HG03135 (cell line): ENCODE measurements at regions not wholly inside any gene's neighbourhood (a gene's known extent, or its start where the extent isn't known, plus 50 kb on each side); places are given as distances from the start of the nearest gene placed in this dataset.
"Not testable (repeated sequence)": the region's sequence is repeated elsewhere in the genome, so short reads cannot be mapped to it uniquely, and the experiment has no call there.

Source experiments
- ATAC-seq: cut with Tn5 transposase; IDR thresholded peaks from one replicate; pipeline ENCODE4 v1.9.1; 2021; ENCODE audit warnings: mild to moderate bottlenecking, moderate library complexity; ENCODE audit not compliant: unreplicated experiment

GRCh38 chr18:10240973-10241372 is 213.5 kb upstream of the APCDD1 start:
- ATAC-seq = no peak

GRCh38 chr18:10241579-10241978 is 212.9 kb upstream of the APCDD1 start:
- no peak for ATAC-seq

- no peak for ATAC-seq
Measured at GRCh38 chr18:10242936-10243680, 211.3 kb upstream of the APCDD1 start.

- no peak for ATAC-seq
Measured at GRCh38 chr18:10244341-10244740, 210.1 kb upstream of the APCDD1 start.

GRCh38 chr18:10245031-10245845 is 209.2 kb upstream of the APCDD1 start:
- ATAC-seq = no peak

GRCh38 chr18:10245846-10246175 is 208.6 kb upstream of the APCDD1 start:
- ATAC-seq = no peak

- no peak for ATAC-seq
Measured at GRCh38 chr18:10247021-10247741, 207.3 kb upstream of the APCDD1 start.

GRCh38 chr18:10247742-10248082 is 206.7 kb upstream of the APCDD1 start:
- no peak for ATAC-seq

GRCh38 chr18:10248738-10249137 is 205.7 kb upstream of the APCDD1 start:
- ATAC-seq = no peak

GRCh38 chr18:10249270-10249669 is 205.2 kb upstream of the APCDD1 start:
- ATAC-seq = no peak

GRCh38 chr18:10249801-10250200 is 204.6 kb upstream of the APCDD1 start:
- ATAC-seq = no peak

- ATAC-seq = no peak
Measured at GRCh38 chr18:10252494-10252893, 201.9 kb upstream of the APCDD1 start.

- no peak for ATAC-seq
Measured at GRCh38 chr18:10252952-10253705, 201.3 kb upstream of the APCDD1 start.

- not testable (repeated sequence) for ATAC-seq
Measured at GRCh38 chr18:10256276-10256675, 198.2 kb upstream of the APCDD1 start.

GRCh38 chr18:10258836-10259474 is 195.5 kb upstream of the APCDD1 start:
- no peak for ATAC-seq

- ATAC-seq = no peak
Measured at GRCh38 chr18:10259901-10260300, 194.5 kb upstream of the APCDD1 start.

- ATAC-seq = no peak
Measured at GRCh38 chr18:10261344-10262276, 192.8 kb upstream of the APCDD1 start.

- no peak for ATAC-seq
Measured at GRCh38 chr18:10262566-10262965, 191.9 kb upstream of the APCDD1 start.

- ATAC-seq = no peak
Measured at GRCh38 chr18:10264260-10264659, 190.2 kb upstream of the APCDD1 start.
